Non-pigmented ciliary epithelial cell (primary cell): ENCODE measurements at regions not wholly inside any gene's neighbourhood (a gene's known extent, or its start where the extent isn't known, plus 50 kb on each side); places are given as distances from the start of the nearest gene placed in this dataset.
"Not testable (repeated sequence)": the region's sequence is repeated elsewhere in the genome, so short reads cannot be mapped to it uniquely, and the experiment has no call there.

ENCODE experiments used
- DNase-seq: peaks from one replicate; pipeline ENCODE4 v3.0.0-alpha.2; 2010; ENCODE audit warnings: low read depth

- no peak for DNase-seq
These were observed 92.5 kb upstream of the FOXN2 start for GRCh38 chr2:48221846-48222516.

- no peak for DNase-seq
These were observed 86.7 kb upstream of the FOXN2 start for GRCh38 chr2:48227617-48228344.

GRCh38 chr2:48228345-48228684, 86.2 kb upstream of the FOXN2 start:
- no peak for DNase-seq

GRCh38 chr2:48229063-48229462, 85.4 kb upstream of the FOXN2 start:
- no peak for DNase-seq

- DNase-seq, result no peak
These were observed 83.6 kb upstream of the FOXN2 start for GRCh38 chr2:48230834-48231233.

GRCh38 chr2:48232351-48232750, 82.1 kb upstream of the FOXN2 start:
- no peak for DNase-seq

- DNase-seq, result no peak
These were observed 81.5 kb upstream of the FOXN2 start for GRCh38 chr2:48233005-48233404.

- not testable (repeated sequence) for DNase-seq
These were observed 80.7 kb upstream of the FOXN2 start for GRCh38 chr2:48233824-48234223.

GRCh38 chr2:48235076-48235475, 79.4 kb upstream of the FOXN2 start:
- DNase-seq, result no peak

- DNase-seq, result no peak
These were observed 76.1 kb upstream of the FOXN2 start for GRCh38 chr2:48238381-48238780.

GRCh38 chr2:48240912-48241311, 73.6 kb upstream of the FOXN2 start:
- DNase-seq, result no peak

GRCh38 chr2:48247206-48247605, 67.3 kb upstream of the FOXN2 start:
- DNase-seq, result no peak

GRCh38 chr2:48248251-48248933, 66.1 kb upstream of the FOXN2 start:
- peak; percentile 85 for DNase-seq

- DNase-seq, result no peak
These were observed 65.5 kb upstream of the FOXN2 start for GRCh38 chr2:48249025-48249424.

GRCh38 chr2:48249631-48250473, 64.6 kb upstream of the FOXN2 start:
- DNase-seq, result no peak

GRCh38 chr2:48250474-48250844, 64.0 kb upstream of the FOXN2 start:
- DNase-seq, result no peak

- DNase-seq, result no peak
These were observed 63.5 kb upstream of the FOXN2 start for GRCh38 chr2:48250943-48251342.

GRCh38 chr2:48251437-48252148, 62.9 kb upstream of the FOXN2 start:
- DNase-seq, result no peak

- DNase-seq, result no peak
These were observed 61.2 kb upstream of the FOXN2 start for GRCh38 chr2:48253301-48253700.

- no peak for DNase-seq
These were observed 59.6 kb upstream of the FOXN2 start for GRCh38 chr2:48254839-48255238.

GRCh38 chr2:48257456-48257855, 57.0 kb upstream of the FOXN2 start:
- DNase-seq, result no peak
